Activated CD4-positive, alpha-beta T cell treated with anti-CD3 and anti-CD28 coated beads, Interleukin-2, Interleukin-4, amounts not matched to agents 100 ng/mL and 50 ng/mL, durations not matched to agents 16 hours and 8 hours (primary cell): ENCODE measurements at regions not wholly inside any gene's neighbourhood (a gene's known extent, or its start where the extent isn't known, plus 50 kb on each side); places are given as distances from the start of the nearest gene placed in this dataset.

ENCODE experiments used
- DNase-seq: peaks from one replicate; pipeline ENCODE4 v3.0.0-alpha.2; 2020; ENCODE audit warnings: low spot score

DNA sequence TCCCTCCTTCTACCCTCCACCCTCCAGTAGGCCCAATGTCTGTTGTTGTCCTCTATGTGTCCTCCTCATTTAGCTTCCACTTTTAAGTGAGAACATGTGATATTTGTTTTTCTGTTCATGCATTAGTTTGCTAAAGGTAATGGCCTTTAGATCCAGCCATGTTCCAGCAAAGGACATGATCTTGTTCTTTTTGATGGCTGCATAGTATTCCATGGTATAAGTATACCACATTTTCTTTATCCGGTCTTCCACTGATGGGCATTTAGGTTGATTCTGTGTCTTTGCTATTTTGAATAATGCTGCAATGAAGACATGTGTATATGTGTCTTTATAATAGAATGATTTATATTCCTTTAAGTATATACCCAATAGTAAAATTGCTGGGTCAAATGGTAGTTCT, 232.5 kb upstream of the PRR16 start:
- no peak for DNase-seq

DNA sequence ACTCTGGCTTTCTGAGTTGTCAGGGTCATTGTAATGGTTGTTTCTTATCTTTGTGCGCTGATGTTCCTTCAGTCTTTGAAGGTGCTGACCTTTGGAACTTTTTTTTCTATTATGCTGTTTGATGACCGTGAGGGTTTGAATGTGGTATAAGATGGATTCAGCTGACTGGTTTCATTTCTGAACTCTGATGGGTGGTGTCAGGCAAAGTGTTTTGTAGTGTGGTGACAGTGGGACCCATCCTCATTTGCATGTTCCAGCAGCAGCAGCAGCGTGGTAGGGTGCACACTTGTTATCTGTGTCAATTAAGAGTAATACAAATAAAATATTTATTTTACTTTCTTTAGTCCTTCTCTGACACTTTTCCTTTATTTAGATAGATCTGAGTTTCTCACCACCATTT, 227.7 kb upstream of the PRR16 start:
- no peak for DNase-seq

DNA sequence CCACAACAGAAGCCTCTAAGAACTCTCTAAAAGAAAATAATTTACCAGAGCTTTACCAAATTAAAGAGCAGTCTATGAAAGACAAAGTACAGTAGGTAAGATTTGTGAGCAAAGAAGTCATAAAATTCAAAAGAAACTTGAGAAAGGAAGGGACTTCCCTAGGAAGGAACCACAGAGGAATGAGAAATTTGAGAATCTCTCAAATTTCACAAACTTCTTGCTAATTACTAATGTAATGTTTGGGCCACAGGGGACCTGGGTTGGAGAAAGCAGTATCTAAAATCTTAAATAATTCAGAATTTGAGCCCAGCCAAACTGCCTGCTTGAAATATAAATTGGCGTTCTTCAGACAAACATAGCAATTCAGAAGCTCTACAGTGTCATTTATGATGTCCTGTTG, 225.0 kb upstream of the PRR16 start:
- DNase-seq: no peak

DNA sequence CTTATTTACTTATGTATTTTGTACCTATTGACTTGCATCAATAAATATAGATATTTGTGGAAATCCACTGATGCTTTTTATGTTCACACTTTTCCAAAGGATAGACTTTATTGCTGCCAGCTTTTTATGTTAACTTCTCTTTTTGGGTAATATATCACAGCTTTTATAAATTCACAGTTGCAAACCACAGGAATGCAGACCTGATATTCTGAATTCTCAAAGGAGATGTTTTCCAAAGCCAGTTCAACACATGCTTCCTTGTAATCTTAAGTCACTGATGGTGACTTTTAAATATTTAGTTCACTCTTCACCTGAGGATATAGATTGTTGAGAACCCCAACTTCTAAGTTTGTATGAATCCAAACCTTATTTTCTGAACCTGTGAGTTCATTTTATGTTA, 223.4 kb upstream of the PRR16 start:
- no peak for DNase-seq

DNA sequence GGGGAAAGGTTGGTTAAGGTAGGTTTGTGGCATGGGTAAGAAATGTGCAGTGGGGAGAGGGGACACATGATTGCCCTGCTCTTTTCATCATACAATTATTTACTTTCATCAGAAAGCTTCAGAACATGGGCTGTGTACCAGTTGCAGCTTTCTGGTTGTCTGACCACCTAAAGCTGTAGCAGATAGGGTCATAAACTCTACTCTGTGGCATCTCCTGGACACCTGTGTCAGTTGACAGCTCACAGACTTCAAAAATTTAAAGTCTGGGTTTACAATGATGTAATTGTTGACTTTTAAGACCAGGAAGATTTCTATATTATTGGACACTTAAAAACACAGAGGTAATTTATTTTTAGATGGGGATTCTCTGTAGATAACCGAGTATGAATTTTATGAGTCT, 222.7 kb upstream of the PRR16 start:
- DNase-seq: no peak

DNA sequence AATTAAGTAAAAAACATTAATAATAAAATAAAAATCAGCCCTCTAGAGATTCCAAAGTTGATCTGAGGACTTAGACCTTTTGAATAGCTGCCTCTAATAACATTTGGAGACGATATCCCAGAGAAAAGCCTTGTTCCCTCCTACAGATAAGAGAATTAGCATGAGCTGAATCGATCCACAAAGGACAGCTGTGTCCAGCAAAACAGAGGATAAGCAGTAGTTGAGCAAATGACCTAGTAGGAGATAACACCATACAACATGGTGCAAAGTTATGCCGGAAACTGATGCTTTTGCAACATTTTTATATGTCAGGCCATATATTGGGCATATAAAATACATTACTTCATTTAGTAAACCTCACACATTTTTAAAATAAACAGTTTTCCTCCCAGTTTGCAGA, 212.2 kb upstream of the PRR16 start:
- no peak for DNase-seq

DNA sequence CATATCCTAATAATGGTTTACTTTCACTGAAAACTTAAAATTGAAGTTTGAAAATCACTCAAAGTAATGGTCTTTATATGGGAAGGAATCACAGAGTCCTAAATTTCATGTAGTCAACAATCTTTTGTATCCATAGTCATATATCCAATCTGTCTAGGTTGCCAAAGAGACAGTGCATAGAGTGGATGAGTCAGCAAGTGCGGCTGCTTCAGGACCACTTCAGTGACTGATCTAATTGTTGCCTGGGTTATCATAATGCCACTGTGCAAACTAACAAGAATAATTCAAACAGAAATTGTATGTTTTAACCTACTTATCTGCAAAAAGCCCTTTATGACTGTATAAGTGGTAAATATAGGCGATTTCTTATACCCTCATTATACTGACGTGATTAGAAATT, 211.3 kb upstream of the PRR16 start:
- no peak for DNase-seq

DNA sequence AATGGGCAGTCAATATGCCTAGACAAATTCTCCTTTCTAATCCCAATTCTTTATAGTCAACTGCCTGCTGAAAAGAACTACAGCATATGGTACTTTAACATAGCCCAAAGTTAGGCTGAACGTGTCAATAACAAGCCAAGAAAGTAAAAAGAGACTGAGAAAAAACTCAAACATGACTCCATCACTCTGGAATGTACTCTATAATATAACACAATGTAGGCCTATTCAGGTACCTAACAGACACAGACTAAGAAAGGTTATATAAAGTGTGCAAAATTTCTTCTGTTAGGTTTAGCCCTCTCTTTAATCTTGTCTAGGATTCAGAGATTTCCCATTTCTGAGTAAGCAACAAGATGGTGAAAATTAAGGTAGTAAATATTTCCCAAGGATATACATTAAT, 209.7 kb upstream of the PRR16 start:
- DNase-seq: no peak

DNA sequence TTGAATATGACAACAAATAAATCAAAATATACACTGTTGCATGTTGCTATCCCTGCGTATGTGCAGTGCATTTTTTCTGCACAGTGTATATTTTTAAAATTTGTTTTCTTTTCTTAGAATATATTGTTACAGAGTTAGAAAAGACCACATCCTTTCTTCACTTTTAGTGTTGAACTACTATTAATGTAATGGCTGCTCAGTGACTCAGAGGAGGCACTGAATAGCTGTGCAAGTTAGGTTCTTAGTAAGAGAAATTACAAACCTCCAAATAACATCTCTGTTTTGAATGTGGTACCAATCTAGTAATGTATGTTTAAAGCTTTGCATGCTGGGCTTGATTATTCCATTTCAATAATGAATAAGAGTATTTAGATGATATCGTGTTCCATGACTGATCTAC, 208.9 kb upstream of the PRR16 start:
- no peak for DNase-seq

DNA sequence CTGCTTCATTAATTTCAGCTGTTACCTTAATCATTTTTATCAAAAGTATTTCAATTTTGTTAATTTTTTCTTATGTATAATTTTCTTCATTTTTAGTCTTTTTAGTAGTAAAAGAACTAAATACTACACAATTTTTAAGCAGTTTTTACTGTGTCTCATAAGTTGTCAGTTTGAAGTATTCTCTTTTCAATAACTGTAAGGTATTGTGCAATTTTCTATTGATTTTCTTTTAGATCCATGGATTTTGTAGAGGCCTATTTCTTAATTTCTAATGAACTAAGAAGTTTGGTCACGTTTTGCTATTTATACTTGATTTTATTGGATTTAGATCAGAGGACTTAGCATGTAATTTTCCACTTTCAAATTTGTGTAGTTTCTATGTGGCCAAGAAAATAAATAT, 207.7 kb upstream of the PRR16 start:
- DNase-seq: no peak

DNA sequence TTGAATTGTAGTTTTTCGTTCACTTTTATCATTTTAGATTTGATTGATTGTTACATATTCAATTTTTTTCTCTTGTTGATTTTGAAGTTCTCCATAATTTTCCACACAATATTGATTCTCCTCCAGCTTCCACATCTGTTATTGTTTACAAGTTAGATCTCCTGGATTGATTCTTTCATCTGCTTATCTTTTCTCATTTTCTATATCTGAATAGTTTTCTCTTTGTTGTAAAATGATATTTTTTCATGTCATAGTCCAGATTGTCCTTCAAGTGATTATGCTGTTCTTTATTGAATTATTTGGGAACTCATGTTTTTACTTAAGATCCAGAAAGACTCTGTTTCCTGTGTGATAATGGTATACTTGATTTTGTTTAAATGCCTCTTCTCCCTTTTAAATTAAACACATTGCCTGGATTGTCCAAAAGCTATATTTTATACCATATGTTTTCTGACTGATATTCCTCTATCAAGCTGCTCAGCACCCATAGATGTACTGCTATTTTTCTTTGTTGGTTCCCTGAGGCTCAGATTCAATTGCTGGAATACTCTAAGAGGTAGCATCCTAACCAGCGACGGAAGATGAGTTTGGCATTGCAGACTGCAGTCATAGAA, 206.6 kb upstream of the PRR16 start:
- DNase-seq: no peak

DNA sequence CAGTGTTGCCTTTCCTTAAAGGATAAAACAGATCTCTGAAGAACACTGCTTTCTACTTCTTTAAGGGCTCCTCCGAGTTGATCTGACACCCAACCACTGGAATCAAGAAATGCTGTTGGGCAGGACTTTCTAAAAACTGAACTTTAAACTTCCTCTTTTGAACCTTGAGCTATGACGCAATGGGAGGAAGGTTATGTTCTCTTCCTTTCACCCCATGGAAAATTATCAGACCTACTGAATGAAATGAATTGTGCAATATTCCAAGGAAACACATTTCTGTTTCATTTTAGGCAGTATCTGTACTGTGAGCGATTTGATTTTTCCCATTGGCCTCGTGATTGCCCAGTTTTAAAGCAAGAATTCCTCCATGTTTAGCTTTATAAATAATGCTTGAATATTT, 206.0 kb upstream of the PRR16 start:
- no peak for DNase-seq

DNA sequence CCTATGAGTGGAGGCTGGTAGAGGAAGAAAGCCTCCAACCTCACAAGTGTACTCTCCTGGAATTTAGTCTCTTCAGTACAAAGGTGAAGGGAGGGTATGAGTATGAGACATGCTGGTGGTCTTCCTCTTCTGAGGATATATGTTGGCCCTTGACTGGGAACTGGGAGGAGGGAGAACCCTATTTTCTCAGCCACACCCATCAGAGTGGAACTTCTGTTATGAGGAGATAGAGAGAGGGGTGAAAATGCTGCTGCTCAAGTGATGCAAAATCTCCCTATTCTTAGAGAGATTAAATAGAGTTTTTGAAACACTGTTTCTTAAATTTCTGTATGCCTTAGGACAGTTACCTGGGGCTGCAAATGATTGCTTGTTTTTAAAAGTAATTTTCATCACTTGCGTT, 203.4 kb upstream of the PRR16 start:
- no peak for DNase-seq

DNA sequence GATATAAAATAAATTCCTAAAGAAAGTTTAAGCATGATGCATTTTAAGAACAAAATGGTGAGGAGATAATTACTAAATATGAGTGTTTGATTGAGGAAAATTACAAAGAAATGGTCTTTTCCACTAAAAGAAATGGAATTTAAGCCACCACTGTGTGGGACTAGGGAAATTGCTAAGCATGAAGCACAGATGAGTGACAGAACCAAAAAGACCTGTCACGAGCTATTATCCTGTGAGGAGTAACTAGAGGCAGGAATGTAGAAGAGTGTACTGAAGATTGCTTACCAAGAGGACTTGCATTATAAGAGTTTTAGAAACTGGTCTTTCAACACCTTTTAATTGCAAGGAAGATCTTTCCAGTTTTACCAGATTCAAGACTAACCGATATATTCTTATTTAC, 193.6 kb upstream of the PRR16 start:
- no peak for DNase-seq

DNA sequence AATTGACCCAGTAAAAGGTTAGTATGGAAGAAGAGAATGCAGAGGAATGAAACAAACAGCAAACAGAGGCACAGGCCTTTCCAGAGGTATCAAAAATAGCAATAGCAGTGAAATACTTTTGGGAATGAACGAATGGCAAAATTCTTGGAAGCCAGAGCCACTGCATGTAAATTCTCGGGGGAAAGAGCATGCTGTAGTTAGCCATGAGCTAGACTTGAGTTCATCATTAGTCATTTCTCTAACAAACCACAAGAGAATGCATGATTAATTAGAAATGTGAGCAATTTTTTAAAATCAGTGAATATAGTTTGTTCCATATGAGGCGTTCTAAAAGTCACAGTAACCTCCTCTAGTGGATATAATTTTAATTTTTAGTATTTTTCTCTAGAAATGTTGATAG, 170.3 kb upstream of the PRR16 start:
- no peak for DNase-seq

DNA sequence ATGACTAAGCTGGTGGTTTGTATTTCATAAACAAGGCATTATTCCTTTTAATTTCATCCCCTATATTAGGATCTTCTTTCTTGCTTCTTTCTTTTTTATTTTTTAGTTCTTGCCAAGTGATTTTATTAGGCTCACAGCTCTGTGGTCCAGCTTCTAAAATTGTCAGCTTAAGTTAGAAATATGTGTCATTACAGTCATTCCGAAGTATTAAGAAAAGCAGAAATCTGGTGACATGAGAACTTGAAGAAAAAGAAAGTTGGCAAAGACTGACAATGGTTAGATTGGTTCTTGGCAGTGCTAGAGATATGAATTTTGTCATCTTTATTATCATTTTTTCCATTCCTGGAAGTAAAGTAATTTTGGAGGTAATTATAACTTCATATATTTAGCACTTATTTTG, 166.5 kb upstream of the PRR16 start:
- DNase-seq: no peak

DNA sequence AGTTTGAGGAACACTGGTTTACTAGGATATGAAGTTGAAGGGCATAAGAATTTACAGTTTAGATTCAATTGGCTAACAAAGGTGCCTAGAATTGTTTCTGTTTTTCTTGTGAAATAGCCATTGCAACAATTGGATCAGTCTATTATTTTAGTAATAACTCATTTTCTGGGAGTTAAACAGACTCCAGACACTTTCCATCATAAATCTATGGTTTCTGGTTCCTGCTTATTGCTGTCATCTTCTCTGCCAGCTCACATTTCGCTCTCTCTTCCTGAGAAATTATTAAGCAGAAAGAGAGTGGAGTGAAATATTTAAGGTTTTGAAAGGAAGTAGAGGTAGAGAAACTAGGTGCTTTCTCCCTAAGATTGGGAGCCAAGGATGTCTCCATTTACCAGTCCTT, 165.1 kb upstream of the PRR16 start:
- no peak for DNase-seq

DNA sequence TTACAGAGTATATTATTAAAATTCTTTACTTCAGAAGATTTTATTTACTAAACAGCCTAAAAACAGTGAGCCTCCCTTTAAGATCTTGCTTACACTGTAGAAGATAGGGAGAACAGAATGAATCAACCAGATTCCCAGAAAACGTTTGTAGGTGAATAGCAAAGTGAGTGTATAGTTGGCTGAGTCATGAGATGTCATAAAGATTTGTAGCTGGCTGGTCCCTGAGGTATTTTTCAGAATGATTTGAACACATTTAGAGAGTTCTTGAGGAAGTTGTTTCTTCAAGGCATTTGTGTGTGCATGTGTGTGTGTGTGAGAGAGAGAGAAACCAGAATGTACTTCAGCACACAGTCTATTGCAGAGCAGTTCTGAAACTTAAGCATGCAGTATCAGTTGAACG, 159.4 kb upstream of the PRR16 start:
- no peak for DNase-seq

DNA sequence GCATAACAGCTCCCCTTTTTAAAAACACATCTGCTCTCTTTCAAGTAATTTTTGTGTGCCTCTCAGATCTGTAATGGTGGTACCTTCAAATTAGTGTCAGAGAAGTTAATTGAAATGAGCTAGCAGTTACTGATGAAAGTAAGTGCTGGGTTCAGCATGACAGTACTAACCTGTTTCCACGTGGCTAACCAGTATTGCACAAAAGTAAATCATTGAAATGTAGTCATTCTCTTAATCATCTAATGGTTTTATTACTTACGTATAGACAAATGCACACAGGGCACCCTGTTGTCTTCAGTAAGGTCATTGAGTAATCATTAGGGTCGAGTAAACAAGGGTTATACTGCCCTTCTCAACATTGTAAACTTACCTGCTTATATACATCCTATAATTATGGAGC, 157.8 kb upstream of the PRR16 start:
- no peak for DNase-seq

DNA sequence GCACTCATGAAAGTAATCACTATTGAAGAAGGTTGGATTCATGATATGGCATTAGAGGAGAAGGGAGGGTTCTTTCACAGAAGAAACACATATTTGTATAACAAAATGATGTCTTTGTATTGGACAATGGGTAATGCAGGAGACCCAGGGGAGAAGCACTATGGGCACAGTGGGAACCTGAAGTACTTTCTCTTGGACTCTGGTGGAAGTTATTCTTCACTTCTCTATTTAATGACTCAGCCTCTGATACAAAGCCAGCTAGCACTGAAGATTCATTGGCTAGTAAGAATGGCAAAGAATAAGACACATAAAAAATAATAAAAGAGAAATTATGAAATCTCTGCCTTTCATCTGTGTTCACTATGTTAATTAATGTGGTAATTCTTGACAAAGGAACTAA, 149.9 kb upstream of the PRR16 start:
- no peak for DNase-seq

DNA sequence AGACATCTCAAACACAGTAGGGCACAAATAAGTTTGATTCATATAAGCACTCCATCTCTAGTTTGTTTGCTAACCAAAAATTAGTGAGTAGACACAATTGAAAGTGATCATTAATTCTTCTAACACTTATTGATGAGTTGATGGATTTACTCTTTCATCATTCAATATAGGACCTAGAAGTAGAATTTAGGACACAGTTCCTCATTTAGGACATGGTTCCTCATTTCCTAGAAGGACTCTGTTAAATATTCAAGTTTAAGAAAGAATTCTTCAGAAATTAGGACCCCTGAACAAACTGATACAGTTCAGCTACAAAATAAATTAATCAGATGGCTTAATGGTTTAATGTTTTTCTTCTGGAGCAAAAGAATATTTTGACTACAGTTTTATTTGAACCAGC, 143.5 kb upstream of the PRR16 start:
- no peak for DNase-seq

DNA sequence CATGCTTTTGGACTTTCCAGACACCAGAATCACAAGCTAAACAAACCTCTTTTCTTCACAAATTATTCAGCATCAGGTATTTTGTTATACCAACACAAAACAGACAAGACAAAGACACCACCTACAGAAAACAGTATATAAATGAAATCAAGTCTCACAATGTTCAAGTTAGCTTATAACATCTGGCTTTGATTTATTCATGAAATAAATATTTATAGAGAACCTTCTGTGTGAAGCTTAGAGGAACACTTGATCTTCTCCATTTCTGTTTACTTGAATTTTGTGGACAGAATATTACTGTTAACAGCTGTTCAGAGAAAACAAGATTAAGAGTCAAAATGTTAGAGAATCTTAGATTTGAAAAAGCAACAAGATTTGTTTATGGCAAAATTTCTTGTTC, 137.4 kb upstream of the PRR16 start:
- no peak for DNase-seq

DNA sequence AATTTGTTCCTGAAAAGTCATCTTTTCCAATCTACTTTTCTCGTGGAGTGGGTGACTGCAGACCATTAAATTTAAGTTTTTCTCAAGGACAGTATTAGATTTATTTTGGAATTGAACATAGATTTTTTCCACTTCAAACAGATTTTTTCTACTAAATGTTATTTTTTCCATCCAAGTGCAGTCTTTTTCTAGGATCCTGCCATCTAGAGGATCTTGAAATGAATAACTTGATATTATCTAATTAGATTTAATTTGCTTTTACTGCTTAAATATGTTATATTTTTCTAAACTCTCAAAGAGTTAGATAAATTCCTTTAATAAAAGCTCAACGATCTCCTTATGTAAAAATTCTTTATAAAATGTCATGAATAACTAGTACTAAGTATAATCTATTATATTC, 136.9 kb upstream of the PRR16 start:
- DNase-seq: no peak

DNA sequence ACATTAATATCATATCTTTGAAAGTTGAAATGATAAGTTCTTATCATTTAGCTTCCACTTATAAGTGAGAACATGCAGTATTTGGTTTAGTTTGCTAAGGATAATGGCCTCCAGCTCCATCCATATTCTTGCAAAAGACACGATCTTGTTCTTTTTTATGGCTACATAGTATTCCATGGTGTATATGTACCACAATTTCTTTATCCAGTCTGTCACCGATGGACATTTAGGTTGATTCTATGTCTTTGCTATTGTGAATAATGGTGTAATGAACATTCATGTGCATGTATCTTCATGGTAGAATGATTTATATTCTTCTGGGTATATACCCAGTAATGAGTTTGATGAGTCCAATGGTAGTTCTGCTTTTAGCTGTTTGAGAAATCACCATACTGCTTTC, 135.0 kb upstream of the PRR16 start:
- DNase-seq: no peak

DNA sequence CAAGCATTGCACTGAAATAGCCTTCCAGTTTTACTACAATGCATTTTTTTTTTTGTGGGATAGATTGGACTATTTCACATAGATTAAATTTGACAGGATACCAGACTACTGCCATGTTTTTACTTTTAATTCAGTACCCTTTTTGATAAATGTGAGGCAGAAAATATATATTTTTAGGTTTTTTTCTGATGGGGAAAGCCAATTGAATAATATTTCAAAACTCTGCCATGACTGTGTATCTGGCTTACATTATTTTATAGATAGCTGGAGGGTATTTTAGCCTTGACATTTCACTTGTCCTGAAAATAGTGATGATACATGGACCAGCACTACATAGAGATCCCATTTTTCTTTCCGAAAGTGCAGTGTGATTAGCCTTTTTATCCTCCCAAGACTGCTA, 133.5 kb upstream of the PRR16 start:
- DNase-seq: no peak
